HL-60 (cell line): ENCODE measurements at regions not wholly inside any gene's neighbourhood (a gene's known extent, or its start where the extent isn't known, plus 50 kb on each side); places are given as distances from the start of the nearest gene placed in this dataset.

Experiments
- DNase-seq, 2 experiments: peaks; one replicate each; pipeline ENCODE4 v3.0.0-alpha.2; 2010 to 2020; ENCODE audit warnings: low read depth in 1 of 2, low spot score in 1 of 2
- H3K27ac ChIP-seq: fragments of 250-450 bp; sonication (Bioruptor Pico); replicated peaks from 2 replicates; pipeline ENCODE4 v1.5.1; 2020; ENCODE audit warnings: mild to moderate bottlenecking, moderate library complexity
- H3K27me3 ChIP-seq: fragments of 250-450 bp; sonication (Bioruptor Pico); 2 replicates; pipeline ENCODE4 v1.5.1; 2021; ENCODE audit warnings: mild to moderate bottlenecking, moderate library complexity; ENCODE audit not compliant: insufficient read depth, poor library complexity, severe bottlenecking
- H3K4me3 ChIP-seq: replicated peaks from 2 replicates; pipeline ENCODE4 v1.5.1; 2011; ENCODE audit warnings: mild to moderate bottlenecking, control low read depth, low read length; ENCODE audit not compliant: insufficient read depth
- CTCF ChIP-seq: IDR thresholded peaks from one replicate; pipeline ENCODE4 v1.5.1; 2011; ENCODE audit warnings: low read length, control low read depth, inconsistent platforms; ENCODE audit not compliant: insufficient read depth
- GABPA ChIP-seq: IDR thresholded peaks from 2 replicates; pipeline ENCODE4 v1.6.1; 2012; ENCODE audit warnings: low read depth
- POLR2AphosphoS5 ChIP-seq: IDR thresholded peaks from 2 replicates; pipeline ENCODE4 v1.6.1; 2012; ENCODE audit warnings: low read depth
- REST ChIP-seq: IDR thresholded peaks from 2 replicates; pipeline ENCODE4 v1.6.1; 2012; ENCODE audit warnings: low read depth; ENCODE audit not compliant: insufficient replicate concordance
- SPI1 ChIP-seq: IDR thresholded peaks from 2 replicates; pipeline ENCODE4 v1.6.1; 2012; ENCODE audit warnings: low read depth, mild to moderate bottlenecking, borderline replicate concordance

GRCh38 chr4:144594471-144594986 lies 51.4 kb upstream of the HHIP start:
- Histone ChIP-seq H3K27ac (no peak overlapping the region), H3K4me3 (no peak overlapping the region), H3K27me3 (no peaks in the 10 kb centered on the region)
- DNase-seq = no peak
- TF ChIP-seq GABPA = no peak
- TF ChIP-seq POLR2AphosphoS5 = no peak
- no peak for TF ChIP-seq CTCF
- no peak for TF ChIP-seq SPI1
- TF ChIP-seq REST = no peak

DNA sequence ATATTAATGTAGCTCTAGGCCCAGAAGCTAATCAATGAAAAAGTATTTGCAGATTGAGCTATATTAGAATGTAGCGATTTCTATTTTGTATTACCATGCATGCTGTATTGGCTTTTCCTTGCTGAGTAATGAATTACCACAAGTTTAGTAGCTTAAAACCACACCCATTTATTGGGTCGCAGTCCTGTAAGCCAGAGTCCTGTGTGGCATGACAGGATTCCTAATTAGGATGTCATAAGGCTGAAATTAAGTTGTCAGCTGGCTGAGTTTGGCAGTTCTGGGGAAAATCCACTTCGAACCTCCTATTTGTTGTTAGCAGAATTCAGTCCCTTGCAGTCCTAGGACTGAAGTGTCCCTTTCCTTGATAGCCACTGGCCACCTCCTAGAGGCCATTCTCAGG lies 50.3 kb upstream of the HHIP start:
- no peak for DNase-seq
- H3K27me3 ChIP-seq = no peaks in the 10 kb centered on the region
- TF ChIP-seq SPI1 (no peak), REST (no peak), CTCF (no peak), GABPA (no peak), POLR2AphosphoS5 (no peak)
- H3K4me3 ChIP-seq = no peak overlapping the region
- no peak overlapping the region for H3K27ac ChIP-seq
